Colonic mucosa (tissue), 4 donors: ENCODE measurements at regions not wholly inside any gene's neighbourhood (a gene's known extent, or its start where the extent isn't known, plus 50 kb on each side); places are given as distances from the start of the nearest gene placed in this dataset.
"Not testable (repeated sequence)": the region's sequence is repeated elsewhere in the genome, so short reads cannot be mapped to it uniquely, and the experiment has no call there.

Experiments
- DNase-seq: peaks from one replicate; pipeline ENCODE4 v3.0.0-alpha.2; 2020
- H3K27ac ChIP-seq: fragments of 200-600 bp; one replicate; pipeline ENCODE4 v1.8.0; 2021
- H3K27me3 ChIP-seq: fragments of 200-600 bp; one replicate; pipeline ENCODE4 v1.8.0; 2021
- H3K36me3 ChIP-seq: fragments of 200-600 bp; one replicate; pipeline ENCODE4 v1.8.0; 2021
- H3K4me1 ChIP-seq: fragments of 200-600 bp; one replicate; pipeline ENCODE4 v1.8.0; 2021; ENCODE audit warnings: mild to moderate bottlenecking
- H3K4me3 ChIP-seq: fragments of 200-600 bp; one replicate; pipeline ENCODE4 v1.8.0; 2021
- H3K9ac ChIP-seq, 2 donors: one replicate each; pipeline ENCODE4 v1.7.0; 2013; ENCODE audit warnings: control low read depth in 2 of 2, low read depth in 2 of 2, low read length in 2 of 2
- H3K9me3 ChIP-seq: fragments of 200-600 bp; one replicate; pipeline ENCODE4 v1.8.0; 2021
- CTCF ChIP-seq: fragments of 200-600 bp; IDR thresholded peaks from one replicate; pipeline ENCODE4 v1.8.0; 2022; ENCODE audit warnings: antibody characterized with exemption, mild to moderate bottlenecking
- intact Hi-C: fragments of 100-400 bp; cut with DNase I; formaldehyde crosslinking; loops from one replicate; pipeline ENCODE4 v1.14.1; 2022
- donor health status: healthy.
- donor health status: DM: no; HTN: no; CAD: no.
- donor health status: DM: no; HTN: no; CAD: no.

GRCh38 chr6:51200676-51201075 is 382.0 kb downstream of the TFAP2B start:
- Histone ChIP-seq H3K9me3 (no peaks in the 10 kb centered on the region), H3K27ac (no peak overlapping the region), H3K4me3 (no peak overlapping the region), H3K4me1 (no peaks in the 10 kb centered on the region), H3K36me3 (no peaks in the 10 kb centered on the region), H3K27me3 (no peaks in the 10 kb centered on the region), H3K9ac (no peak overlapping the region)
- intact Hi-C loops: no loop called here
- no peak for TF ChIP-seq CTCF
- DNase-seq: no peak

- intact Hi-C loops, H3K4me1 ChIP-seq, H3K9ac ChIP-seq, H3K36me3 ChIP-seq, H3K4me3 ChIP-seq, H3K9me3 ChIP-seq, H3K27me3 ChIP-seq, DNase-seq, H3K27ac ChIP-seq: not testable (repeated sequence)
These were observed 384.0 kb downstream of the TFAP2B start for GRCh38 chr6:51202653-51203052.

GRCh38 chr6:51203504-51203903 is 384.8 kb downstream of the TFAP2B start:
- Histone ChIP-seq H3K4me3 (no peak overlapping the region), H3K9ac (no peak overlapping the region), H3K9me3 (no peaks in the 10 kb centered on the region), H3K4me1 (no peaks in the 10 kb centered on the region), H3K27me3 (no peaks in the 10 kb centered on the region), H3K27ac (no peak overlapping the region), H3K36me3 (no peaks in the 10 kb centered on the region)
- no peak for TF ChIP-seq CTCF
- DNase-seq: no peak
- intact Hi-C loops: no loop called here

GRCh38 chr6:51206686-51207085 is 388.0 kb downstream of the TFAP2B start:
- H3K4me3 ChIP-seq, H3K36me3 ChIP-seq, H3K9me3 ChIP-seq, H3K4me1 ChIP-seq, H3K27me3 ChIP-seq, H3K27ac ChIP-seq, H3K9ac ChIP-seq, intact Hi-C loops, DNase-seq: not testable (repeated sequence)

GRCh38 chr6:51209651-51210050 is 391.0 kb downstream of the TFAP2B start:
- Histone ChIP-seq H3K27me3 (peaks cover 4% of the 10 kb centered on the region), H3K9ac (no peak overlapping the region), H3K9me3 (no peaks in the 10 kb centered on the region), H3K4me3 (no peak overlapping the region), H3K27ac (no peak overlapping the region), H3K36me3 (no peaks in the 10 kb centered on the region), H3K4me1 (no peaks in the 10 kb centered on the region)
- intact Hi-C loops: no loop called here
- TF ChIP-seq CTCF: no peak
- DNase-seq: no peak

- TF ChIP-seq CTCF: no peak
- DNase-seq: no peak
- Histone ChIP-seq H3K4me3 (no peak overlapping the region), H3K27ac (no peak overlapping the region), H3K9me3 (no peaks in the 10 kb centered on the region), H3K36me3 (no peaks in the 10 kb centered on the region), H3K27me3 (peaks cover 4% of the 10 kb centered on the region), H3K9ac (no peak overlapping the region), H3K4me1 (no peaks in the 10 kb centered on the region)
- intact Hi-C loops: no loop called here
These were observed 395.1 kb downstream of the TFAP2B start for GRCh38 chr6:51213811-51214210.

- Histone ChIP-seq H3K4me1 (no peaks in the 10 kb centered on the region), H3K9ac (no peak overlapping the region), H3K27ac (no peak overlapping the region), H3K9me3 (no peaks in the 10 kb centered on the region), H3K4me3 (no peak overlapping the region), H3K27me3 (peaks cover 4% of the 10 kb centered on the region), H3K36me3 (no peaks in the 10 kb centered on the region)
- intact Hi-C loops: no loop called here
- TF ChIP-seq CTCF: no peak
- DNase-seq: no peak
These were observed 395.8 kb downstream of the TFAP2B start for GRCh38 chr6:51214442-51214841.
